ENCODE measurements at regions not wholly inside any gene's neighbourhood (a gene's known extent, or its start where the extent isn't known, plus 50 kb on each side); places are given as distances from the start of the nearest gene placed in this dataset.

DNA sequence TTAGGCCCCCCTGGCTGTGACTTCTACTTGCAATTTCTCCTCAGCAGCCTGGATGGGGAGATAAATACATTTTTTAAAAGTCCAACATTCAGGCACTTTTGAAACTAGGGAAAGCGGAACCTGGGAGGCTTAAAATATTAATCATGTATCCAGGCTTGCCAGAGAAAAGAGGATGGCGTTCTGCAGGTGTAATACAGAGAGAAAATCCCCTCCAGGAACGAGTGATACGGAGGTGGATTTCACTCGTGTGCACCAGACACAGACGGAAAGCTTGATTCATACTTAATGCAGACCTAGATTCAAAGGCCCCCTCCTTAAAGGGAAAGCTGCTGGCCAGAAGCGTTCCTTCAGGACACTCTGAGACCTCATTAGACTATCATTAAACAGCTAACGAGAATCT, 354.0 kb upstream of the BOD1L1 start (continued):
- TF ChIP-seq, protein P1, sequence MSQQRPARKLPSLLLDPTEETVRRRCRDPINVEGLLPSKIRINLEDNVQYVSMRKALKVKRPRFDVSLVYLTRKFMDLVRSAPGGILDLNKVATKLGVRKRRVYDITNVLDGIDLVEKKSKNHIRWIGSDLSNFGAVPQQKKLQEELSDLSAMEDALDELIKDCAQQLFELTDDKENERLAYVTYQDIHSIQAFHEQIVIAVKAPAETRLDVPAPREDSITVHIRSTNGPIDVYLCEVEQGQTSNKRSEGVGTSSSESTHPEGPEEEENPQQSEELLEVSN (IDR thresholded peaks at IDR 0.05) = no peak
- TF ChIP-seq GABPA (IDR thresholded peaks at IDR 0.05; ENCODE audit: borderline replicate concordance, insufficient read depth, low read length) = no peak
- no peak for TF ChIP-seq SP1 (IDR thresholded peaks at IDR 0.05; ENCODE audit: low read depth, low read length)
- TF ChIP-seq, protein P2, sequence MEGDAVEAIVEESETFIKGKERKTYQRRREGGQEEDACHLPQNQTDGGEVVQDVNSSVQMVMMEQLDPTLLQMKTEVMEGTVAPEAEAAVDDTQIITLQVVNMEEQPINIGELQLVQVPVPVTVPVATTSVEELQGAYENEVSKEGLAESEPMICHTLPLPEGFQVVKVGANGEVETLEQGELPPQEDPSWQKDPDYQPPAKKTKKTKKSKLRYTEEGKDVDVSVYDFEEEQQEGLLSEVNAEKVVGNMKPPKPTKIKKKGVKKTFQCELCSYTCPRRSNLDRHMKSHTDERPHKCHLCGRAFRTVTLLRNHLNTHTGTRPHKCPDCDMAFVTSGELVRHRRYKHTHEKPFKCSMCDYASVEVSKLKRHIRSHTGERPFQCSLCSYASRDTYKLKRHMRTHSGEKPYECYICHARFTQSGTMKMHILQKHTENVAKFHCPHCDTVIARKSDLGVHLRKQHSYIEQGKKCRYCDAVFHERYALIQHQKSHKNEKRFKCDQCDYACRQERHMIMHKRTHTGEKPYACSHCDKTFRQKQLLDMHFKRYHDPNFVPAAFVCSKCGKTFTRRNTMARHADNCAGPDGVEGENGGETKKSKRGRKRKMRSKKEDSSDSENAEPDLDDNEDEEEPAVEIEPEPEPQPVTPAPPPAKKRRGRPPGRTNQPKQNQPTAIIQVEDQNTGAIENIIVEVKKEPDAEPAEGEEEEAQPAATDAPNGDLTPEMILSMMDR (IDR thresholded peaks at IDR 0.05; ENCODE audit: control extremely low read depth in 1 of 3, insufficient read depth in 1 of 3, low read depth in 1 of 3, low read length in 3 of 3) = no peak

Data from H1 (cell line).